ENCODE measurements at regions not wholly inside any gene's neighbourhood (a gene's known extent, or its start where the extent isn't known, plus 50 kb on each side); places are given as distances from the start of the nearest gene placed in this dataset.
"Not testable (repeated sequence)": the region's sequence is repeated elsewhere in the genome, so short reads cannot be mapped to it uniquely, and the experiment has no call there.

- peak; percentile 71 for DNase-seq (ENCODE audit: low spot score)
Observed at GRCh38 chr3:159872374-159873109, 116.1 kb upstream of the IL12A start.

DNA sequence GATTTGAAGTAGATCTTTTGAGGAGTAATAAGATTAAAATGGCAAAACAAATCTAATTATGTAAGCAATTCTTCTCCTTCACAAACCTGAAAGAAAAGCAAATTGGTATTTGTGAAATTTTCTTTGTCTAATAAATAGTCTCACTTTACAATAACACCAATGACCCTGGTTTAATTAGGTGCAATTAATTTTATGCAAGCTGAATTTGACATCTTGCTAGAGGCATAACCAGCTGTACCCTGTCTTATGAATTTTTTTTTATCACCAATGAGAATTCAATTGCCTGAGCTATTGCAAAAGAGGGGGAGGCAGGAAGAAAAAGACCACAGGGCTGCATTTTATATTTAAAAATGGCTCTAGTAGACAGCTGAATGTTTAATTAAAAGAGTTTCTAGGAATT is 113.5 kb upstream of the IL12A start:
- DNase-seq (ENCODE audit: low spot score), result no peak

DNA sequence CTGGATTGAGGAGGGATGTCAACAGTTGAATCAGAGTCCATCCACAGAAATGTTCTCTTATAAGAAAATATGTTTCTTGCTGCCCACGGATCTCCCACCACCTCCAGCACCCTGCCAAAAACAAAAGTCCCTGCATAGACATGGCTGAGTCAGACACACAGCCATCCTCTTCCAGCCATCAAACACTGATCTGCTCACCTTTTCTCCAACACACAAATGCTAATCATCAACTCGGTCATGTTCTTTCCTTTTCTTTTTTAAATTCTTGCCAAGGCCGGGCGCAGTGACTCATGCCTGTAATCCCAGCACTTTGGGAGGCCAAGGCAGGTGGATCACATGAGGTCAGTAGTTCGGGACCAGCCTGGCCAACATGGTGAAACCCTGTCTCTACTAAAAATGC is 110.7 kb upstream of the IL12A start:
- no peak for DNase-seq (ENCODE audit: low spot score)

GRCh38 chr3:159879146-159879545 is 109.5 kb upstream of the IL12A start:
- DNase-seq (ENCODE audit: low spot score), result no peak

- no peak for DNase-seq (ENCODE audit: low spot score)
Observed at GRCh38 chr3:159879598-159879997, 109.0 kb upstream of the IL12A start.

DNA sequence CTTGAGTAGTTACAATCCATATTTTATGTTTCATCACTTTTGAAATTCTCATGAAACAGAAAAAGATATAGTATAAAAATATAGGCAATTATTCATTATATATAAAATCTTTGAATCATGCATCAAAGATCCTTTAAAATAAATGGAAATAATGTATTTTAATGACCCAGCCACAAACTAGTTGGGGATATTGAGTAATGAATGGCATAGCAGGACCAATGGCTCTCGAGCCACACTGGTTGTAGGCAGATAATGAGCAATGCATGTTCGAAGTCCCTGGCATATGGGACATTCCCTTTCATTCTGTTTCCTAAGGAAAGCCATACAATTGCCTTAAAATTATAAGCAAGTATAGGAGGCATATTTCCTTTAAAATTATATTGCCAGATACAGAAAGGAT is 107.4 kb upstream of the IL12A start:
- no peak for DNase-seq (ENCODE audit: low spot score)

- DNase-seq (ENCODE audit: low spot score), result no peak
Observed at GRCh38 chr3:159881828-159882309, 106.8 kb upstream of the IL12A start.

GRCh38 chr3:159882367-159882766 is 106.3 kb upstream of the IL12A start:
- DNase-seq (ENCODE audit: low spot score), result no peak

- DNase-seq (ENCODE audit: low spot score), result no peak
Observed at GRCh38 chr3:159882790-159883779, 105.5 kb upstream of the IL12A start.

DNA sequence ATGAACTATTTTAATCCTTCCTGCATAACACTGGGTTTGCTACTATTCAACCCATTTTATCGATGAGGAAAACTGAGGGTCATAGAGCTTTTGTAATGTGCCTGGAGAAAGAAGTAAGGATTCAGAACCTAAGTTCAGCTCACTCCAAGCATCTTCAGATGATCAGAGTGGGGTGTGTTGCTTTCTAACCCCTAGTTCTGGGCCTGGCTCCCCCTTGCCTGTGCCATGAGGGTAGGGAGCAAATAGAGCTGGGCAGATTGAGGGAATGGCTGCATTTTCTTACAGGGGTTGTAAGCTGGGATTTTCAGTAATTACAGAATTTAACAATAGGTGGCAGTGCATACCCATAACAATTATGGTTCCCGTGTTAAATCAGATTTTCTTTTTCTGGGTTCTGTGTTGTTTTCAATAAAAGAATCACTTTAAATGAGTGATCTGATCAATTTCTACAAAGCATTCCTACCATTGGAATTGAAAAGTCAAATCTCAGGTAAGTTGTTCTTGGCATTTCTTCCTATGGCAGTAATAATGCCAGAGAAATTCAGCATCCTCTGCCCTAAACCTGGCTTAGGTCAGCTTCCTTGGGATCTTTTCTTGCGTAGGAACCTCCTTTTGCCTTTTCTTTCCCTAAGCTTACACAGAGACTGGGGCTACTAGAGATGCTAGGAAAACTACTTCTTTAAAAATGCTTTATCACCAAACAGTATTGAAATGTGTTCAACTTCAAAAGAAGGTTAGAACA is 103.8 kb upstream of the IL12A start:
- DNase-seq (ENCODE audit: low spot score), result peak; percentile 40

GRCh38 chr3:159886050-159886449 is 102.6 kb upstream of the IL12A start:
- no peak for DNase-seq (ENCODE audit: low spot score)

- DNase-seq (ENCODE audit: low spot score), result not testable (repeated sequence)
Observed at GRCh38 chr3:159886530-159886929, 102.1 kb upstream of the IL12A start.

DNA sequence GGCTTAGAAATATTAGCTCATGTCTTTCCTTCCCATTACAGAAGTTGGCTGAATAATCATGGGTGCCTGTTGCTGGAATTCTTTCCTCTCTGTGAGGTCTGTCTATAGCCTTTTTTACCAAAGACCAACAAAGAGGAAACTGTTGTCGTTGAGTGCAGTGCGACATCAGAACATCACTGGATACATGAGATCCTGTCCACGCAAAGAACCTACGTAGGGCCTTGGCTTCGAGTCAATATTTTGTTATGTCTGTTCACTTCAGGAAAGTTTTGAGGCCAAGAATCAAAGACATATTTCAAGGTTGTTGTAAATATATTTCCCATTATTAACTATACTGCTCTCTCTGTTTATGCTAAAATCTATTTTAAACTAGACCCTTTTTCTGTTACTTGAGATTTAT is 101.5 kb upstream of the IL12A start:
- DNase-seq (ENCODE audit: low spot score), result no peak

DNA sequence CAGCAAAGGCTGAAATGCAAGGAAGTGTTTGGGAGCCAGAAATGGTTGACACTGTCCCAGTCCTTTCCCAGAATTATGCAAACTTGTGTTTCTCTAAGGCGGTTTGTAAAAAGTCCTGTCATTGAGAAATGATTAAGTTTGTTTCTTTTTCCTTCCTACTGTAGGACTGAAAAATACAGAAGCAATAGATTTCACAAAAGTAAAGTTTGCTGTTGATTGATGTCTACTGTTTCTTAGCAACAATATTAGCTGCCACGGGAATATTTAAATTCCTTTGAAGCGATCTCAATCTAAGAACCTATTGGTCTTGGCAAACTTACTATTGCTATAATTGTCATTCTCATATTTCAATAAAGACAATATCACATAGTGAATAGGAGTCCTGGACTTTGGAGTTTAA is 100.7 kb upstream of the IL12A start:
- DNase-seq (ENCODE audit: low spot score), result no peak

- DNase-seq (ENCODE audit: low spot score), result no peak
Observed at GRCh38 chr3:159892171-159892795, 96.4 kb upstream of the IL12A start.

DNA sequence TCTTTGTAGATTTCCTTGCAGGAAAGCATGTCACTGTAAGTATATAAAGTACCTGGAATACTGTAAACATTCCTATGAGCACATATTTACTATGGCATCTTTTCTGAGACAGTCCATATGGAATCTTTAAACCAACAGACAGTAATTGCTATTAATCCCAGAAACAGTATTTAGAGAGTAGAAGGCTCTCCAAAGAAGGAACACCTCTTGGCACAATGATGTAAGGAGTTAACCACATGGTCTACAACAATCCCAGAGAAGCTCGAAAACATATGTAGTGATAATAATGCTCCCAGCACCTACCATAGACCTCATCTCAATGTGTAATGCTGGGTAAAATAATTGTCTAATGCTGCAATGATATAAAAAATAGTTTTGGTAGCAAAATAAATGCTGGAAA is 95.8 kb upstream of the IL12A start:
- DNase-seq (ENCODE audit: low spot score), result no peak

DNA sequence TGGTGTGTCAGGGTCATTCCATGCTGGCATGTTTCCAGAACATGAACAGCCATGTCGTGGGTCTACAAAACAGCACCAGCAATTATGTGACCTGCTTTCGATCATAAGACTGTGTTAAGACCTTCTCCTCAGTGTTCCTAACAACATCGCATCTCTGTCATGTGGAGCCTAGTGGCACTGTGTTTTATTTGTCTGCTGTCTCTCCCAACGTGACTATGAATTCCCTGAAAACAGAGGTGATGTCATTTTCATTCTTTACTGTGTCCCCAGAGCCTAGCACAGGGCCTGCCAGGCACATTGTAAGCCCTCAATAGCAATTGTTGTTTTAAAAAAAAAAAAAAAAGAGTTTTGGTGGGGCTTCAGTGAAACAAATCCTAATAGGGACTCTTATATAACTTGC is 94.2 kb upstream of the IL12A start:
- DNase-seq (ENCODE audit: low spot score), result no peak

- no peak for DNase-seq (ENCODE audit: low spot score)
Observed at GRCh38 chr3:159895430-159895829, 93.2 kb upstream of the IL12A start.

DNA sequence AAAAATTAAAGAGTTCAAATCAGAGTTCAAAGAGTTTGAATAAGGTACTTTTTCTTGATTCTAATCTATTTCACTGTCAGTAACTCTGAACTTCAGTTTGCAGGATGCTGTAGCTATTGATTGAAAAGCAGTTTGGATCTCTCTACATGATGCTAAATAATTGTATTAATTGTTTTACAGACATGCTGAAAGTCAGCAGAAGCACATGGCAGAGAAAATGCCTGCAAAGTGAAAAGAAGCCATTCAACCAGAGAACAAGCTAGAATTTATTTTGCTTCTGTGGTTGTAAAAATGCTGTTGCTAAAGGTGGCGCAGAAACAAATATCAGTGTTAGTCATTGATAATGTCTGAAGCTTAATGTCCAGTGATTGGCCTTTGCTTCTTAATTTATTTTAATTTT is 92.1 kb upstream of the IL12A start:
- DNase-seq (ENCODE audit: low spot score), result no peak

DNA sequence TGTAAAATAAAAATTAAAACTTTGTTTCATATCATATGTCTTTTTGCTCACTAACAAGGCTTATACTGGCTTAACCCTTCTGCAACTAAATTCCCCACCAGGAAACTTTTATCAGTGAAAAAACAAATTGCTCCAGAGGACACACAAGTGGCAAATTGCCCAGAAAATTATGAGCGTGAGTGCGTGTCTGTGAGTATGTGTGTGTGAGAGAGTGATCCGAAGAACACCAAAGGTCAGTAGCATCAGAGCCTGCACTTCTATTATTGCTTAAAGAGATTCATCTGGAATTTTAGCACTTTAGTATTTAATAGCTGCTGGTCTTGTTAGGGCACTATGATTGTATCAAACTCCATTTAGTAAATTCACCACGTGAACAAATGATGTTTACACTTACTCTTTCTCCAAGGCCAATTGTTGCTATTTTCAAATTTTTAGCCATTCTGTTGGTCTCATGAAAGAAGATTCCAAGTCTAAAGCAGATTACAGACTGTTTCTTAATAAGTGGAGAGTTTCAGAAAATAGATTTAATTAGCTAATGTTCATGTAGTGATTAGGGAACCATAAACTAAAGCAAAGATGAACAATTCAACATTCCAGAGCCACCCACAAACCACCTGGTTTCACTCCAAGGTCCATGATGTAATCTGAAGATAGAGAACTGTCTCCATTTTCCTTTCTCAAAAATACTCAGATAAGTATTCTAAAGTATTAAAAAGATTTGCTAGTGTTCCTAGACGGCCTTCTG is 91.1 kb upstream of the IL12A start:
- no peak for DNase-seq (ENCODE audit: low spot score)

GRCh38 chr3:159898147-159898546 is 90.5 kb upstream of the IL12A start:
- no peak for DNase-seq (ENCODE audit: low spot score)
